WTC11 (cell line): ENCODE measurements at regions not wholly inside any gene's neighbourhood (a gene's known extent, or its start where the extent isn't known, plus 50 kb on each side); places are given as distances from the start of the nearest gene placed in this dataset.

Source experiments
- CREB1 ChIP-seq: sonication (generic); formaldehyde crosslinking; IDR thresholded peaks from 2 replicates; pipeline ENCODE4 v1.8.0; 2023; ENCODE audit warnings: mild to moderate bottlenecking, missing genetic modification reagents
- ELF4 ChIP-seq: sonication (generic); formaldehyde crosslinking; IDR thresholded peaks from 2 replicates; pipeline ENCODE4 v1.8.1; 2022; ENCODE audit warnings: low read depth, mild to moderate bottlenecking, moderate library complexity, missing genetic modification reagents
- GABPB1 ChIP-seq: sonication (generic); formaldehyde crosslinking; IDR thresholded peaks from 2 replicates; pipeline ENCODE4 v1.8.1; 2023; ENCODE audit warnings: mild to moderate bottlenecking, missing genetic modification reagents
- NFYB ChIP-seq: sonication (generic); formaldehyde crosslinking; conservative IDR thresholded peaks from 2 replicates; pipeline ENCODE4 v1.8.0; 2022; ENCODE audit warnings: low read depth, missing genetic modification reagents
- NR2C2 ChIP-seq: sonication (generic); formaldehyde crosslinking; IDR thresholded peaks from 2 replicates; pipeline ENCODE4 v1.8.0; 2022; ENCODE audit warnings: mild to moderate bottlenecking, missing genetic modification reagents
- SP1 ChIP-seq: sonication (generic); formaldehyde crosslinking; conservative IDR thresholded peaks from 2 replicates; pipeline ENCODE4 v1.8.1; 2022; ENCODE audit warnings: missing genetic modification reagents
- USF2 ChIP-seq: sonication (generic); formaldehyde crosslinking; IDR thresholded peaks from 2 replicates; pipeline ENCODE4 v1.8.1; 2023; ENCODE audit warnings: mild to moderate bottlenecking, missing genetic modification reagents, moderate library complexity
- ZNF138 ChIP-seq: sonication (generic); formaldehyde crosslinking; conservative IDR thresholded peaks from 2 replicates; pipeline ENCODE4 v1.8.1; 2022; ENCODE audit warnings: mild to moderate bottlenecking, moderate library complexity, missing genetic modification reagents
- ZNF232 ChIP-seq: sonication (generic); formaldehyde crosslinking; IDR thresholded peaks from 2 replicates; pipeline ENCODE4 v1.8.0; 2022; ENCODE audit warnings: mild to moderate bottlenecking, missing genetic modification reagents
- TF ChIP-seq, protein P1 (sequence below): fragments of 200-600 bp; IDR thresholded peaks from 2 replicates; pipeline ENCODE4 v1.8.0; 2022; ENCODE audit warnings: antibody characterized with exemption
- TF ChIP-seq, protein P2 (sequence below): sonication (generic); formaldehyde crosslinking; IDR thresholded peaks from 2 replicates; pipeline ENCODE4 v1.8.0; 2022; ENCODE audit warnings: missing genetic modification reagents
- TF ChIP-seq, protein P3 (sequence below): sonication (generic); formaldehyde crosslinking; IDR thresholded peaks from 2 replicates; pipeline ENCODE4 v1.8.1; 2022; ENCODE audit warnings: missing genetic modification reagents, borderline replicate concordance
- TF ChIP-seq, protein P4 (sequence below): sonication (generic); formaldehyde crosslinking; IDR thresholded peaks from 2 replicates; pipeline ENCODE4 v1.8.0; 2022; ENCODE audit warnings: mild to moderate bottlenecking, missing genetic modification reagents

- TF ChIP-seq CREB1 (CRISPR knock-in tag) (no peak), SP1 (CRISPR knock-in tag) (no peak), NFYB (CRISPR knock-in tag) (no peak), NR2C2 (no peak), GABPB1 (CRISPR knock-in tag) (no peak), ZNF138 (CRISPR knock-in tag) (no peak), USF2 (CRISPR knock-in tag) (no peak), ELF4 (CRISPR knock-in tag) (no peak), ZNF232 (CRISPR knock-in tag) (no peak)
- TF ChIP-seq, protein P1, sequence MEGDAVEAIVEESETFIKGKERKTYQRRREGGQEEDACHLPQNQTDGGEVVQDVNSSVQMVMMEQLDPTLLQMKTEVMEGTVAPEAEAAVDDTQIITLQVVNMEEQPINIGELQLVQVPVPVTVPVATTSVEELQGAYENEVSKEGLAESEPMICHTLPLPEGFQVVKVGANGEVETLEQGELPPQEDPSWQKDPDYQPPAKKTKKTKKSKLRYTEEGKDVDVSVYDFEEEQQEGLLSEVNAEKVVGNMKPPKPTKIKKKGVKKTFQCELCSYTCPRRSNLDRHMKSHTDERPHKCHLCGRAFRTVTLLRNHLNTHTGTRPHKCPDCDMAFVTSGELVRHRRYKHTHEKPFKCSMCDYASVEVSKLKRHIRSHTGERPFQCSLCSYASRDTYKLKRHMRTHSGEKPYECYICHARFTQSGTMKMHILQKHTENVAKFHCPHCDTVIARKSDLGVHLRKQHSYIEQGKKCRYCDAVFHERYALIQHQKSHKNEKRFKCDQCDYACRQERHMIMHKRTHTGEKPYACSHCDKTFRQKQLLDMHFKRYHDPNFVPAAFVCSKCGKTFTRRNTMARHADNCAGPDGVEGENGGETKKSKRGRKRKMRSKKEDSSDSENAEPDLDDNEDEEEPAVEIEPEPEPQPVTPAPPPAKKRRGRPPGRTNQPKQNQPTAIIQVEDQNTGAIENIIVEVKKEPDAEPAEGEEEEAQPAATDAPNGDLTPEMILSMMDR: no peak
- TF ChIP-seq, protein P2, sequence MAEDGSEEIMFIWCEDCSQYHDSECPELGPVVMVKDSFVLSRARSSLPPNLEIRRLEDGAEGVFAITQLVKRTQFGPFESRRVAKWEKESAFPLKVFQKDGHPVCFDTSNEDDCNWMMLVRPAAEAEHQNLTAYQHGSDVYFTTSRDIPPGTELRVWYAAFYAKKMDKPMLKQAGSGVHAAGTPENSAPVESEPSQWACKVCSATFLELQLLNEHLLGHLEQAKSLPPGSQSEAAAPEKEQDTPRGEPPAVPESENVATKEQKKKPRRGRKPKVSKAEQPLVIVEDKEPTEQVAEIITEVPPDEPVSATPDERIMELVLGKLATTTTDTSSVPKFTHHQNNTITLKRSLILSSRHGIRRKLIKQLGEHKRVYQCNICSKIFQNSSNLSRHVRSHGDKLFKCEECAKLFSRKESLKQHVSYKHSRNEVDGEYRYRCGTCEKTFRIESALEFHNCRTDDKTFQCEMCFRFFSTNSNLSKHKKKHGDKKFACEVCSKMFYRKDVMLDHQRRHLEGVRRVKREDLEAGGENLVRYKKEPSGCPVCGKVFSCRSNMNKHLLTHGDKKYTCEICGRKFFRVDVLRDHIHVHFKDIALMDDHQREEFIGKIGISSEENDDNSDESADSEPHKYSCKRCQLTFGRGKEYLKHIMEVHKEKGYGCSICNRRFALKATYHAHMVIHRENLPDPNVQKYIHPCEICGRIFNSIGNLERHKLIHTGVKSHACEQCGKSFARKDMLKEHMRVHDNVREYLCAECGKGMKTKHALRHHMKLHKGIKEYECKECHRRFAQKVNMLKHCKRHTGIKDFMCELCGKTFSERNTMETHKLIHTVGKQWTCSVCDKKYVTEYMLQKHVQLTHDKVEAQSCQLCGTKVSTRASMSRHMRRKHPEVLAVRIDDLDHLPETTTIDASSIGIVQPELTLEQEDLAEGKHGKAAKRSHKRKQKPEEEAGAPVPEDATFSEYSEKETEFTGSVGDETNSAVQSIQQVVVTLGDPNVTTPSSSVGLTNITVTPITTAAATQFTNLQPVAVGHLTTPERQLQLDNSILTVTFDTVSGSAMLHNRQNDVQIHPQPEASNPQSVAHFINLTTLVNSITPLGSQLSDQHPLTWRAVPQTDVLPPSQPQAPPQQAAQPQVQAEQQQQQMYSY (CRISPR knock-in tag): no peak
- TF ChIP-seq, protein P3, sequence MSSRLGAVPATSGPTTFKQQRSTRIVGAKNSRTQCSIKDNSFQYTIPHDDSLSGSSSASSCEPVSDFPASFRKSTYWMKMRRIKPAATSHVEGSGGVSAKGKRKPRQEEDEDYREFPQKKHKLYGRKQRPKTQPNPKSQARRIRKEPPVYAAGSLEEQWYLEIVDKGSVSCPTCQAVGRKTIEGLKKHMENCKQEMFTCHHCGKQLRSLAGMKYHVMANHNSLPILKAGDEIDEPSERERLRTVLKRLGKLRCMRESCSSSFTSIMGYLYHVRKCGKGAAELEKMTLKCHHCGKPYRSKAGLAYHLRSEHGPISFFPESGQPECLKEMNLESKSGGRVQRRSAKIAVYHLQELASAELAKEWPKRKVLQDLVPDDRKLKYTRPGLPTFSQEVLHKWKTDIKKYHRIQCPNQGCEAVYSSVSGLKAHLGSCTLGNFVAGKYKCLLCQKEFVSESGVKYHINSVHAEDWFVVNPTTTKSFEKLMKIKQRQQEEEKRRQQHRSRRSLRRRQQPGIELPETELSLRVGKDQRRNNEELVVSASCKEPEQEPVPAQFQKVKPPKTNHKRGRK (CRISPR knock-in tag): no peak
- TF ChIP-seq, protein P4, sequence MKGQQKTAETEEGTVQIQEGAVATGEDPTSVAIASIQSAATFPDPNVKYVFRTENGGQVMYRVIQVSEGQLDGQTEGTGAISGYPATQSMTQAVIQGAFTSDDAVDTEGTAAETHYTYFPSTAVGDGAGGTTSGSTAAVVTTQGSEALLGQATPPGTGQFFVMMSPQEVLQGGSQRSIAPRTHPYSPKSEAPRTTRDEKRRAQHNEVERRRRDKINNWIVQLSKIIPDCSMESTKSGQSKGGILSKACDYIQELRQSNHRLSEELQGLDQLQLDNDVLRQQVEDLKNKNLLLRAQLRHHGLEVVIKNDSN (CRISPR knock-in tag): no peak
These were observed 103.9 kb upstream of the MAOA start for GRCh38 chrX:43552156-43552555.
